Liver (tissue), 3 donors: ENCODE measurements at regions not wholly inside any gene's neighbourhood (a gene's known extent, or its start where the extent isn't known, plus 50 kb on each side); places are given as distances from the start of the nearest gene placed in this dataset.

Source experiments
- CTCF ChIP-seq: fragments of 150-350 bp; IDR thresholded peaks from 2 replicates; pipeline ENCODE4 v1.5.1; 2017; ENCODE audit warnings: improper control_type of control experiment, low read depth, low read length; ENCODE audit not compliant: missing input control
- JUND ChIP-seq, 2 donors: IDR thresholded peaks; 2 replicates each; pipeline ENCODE4 v1.6.1; 2016; ENCODE audit warnings: antibody characterized with exemption in 2 of 2
- RAD21 ChIP-seq, 2 donors: IDR thresholded peaks; 2 replicates each; pipeline ENCODE4 v1.6.1; 2016; ENCODE audit warnings: antibody characterized with exemption in 2 of 2, mild to moderate bottlenecking in 2 of 2
- YY1 ChIP-seq: IDR thresholded peaks from 2 replicates; pipeline ENCODE4 v1.6.1; 2016; ENCODE audit warnings: antibody characterized with exemption, mild to moderate bottlenecking
- donor health status: healthy.
- donor health status: healthy.

GRCh38 chr2:104004821-104005220 lies 849.1 kb upstream of the POU3F3 start:
- TF ChIP-seq YY1: no peak
- no peak for TF ChIP-seq JUND (IDR thresholded peaks at IDR 0.05)
- no peak for TF ChIP-seq RAD21 (IDR thresholded peaks at IDR 0.05)
- TF ChIP-seq CTCF: no peak
